Suprapubic skin (tissue), 4 donors: ENCODE measurements at regions not wholly inside any gene's neighbourhood (a gene's known extent, or its start where the extent isn't known, plus 50 kb on each side); places are given as distances from the start of the nearest gene placed in this dataset.

Experiments used
- CTCF ChIP-seq, 2 donors: fragments of 200-600 bp in 1 of 2; fragments of 450-650 bp in 1 of 2; sonication (generic) in 1 of 2; IDR thresholded peaks; one replicate each; pipeline ENCODE4 v1.5.1; 2016 to 2019; ENCODE audit warnings: antibody characterized with exemption in 2 of 2, mild to moderate bottlenecking in 1 of 2, moderate library complexity in 1 of 2
- POLR2A ChIP-seq, 2 donors: fragments of 450-650 bp; IDR thresholded peaks; one replicate each; pipeline ENCODE4 v1.6.1; 2017; ENCODE audit warnings: antibody characterized with exemption in 2 of 2, mild to moderate bottlenecking in 2 of 2, moderate library complexity in 2 of 2
- POLR2AphosphoS5 ChIP-seq, 3 donors: sonication (generic); formaldehyde crosslinking; IDR thresholded peaks; one replicate each; pipeline ENCODE4 v1.6.1; 2017; ENCODE audit warnings: antibody characterized with exemption in 3 of 3

- TF ChIP-seq CTCF (IDR thresholded peaks at IDR 0.05) (no peak), POLR2A (IDR thresholded peaks at IDR 0.05) (no peak), POLR2AphosphoS5 (IDR thresholded peaks at IDR 0.05) (no peak)
These were observed 118.3 kb upstream of the SCAF11 start for GRCh38 chr12:46108721-46109120.
